ENCODE measurements at regions not wholly inside any gene's neighbourhood (a gene's known extent, or its start where the extent isn't known, plus 50 kb on each side); places are given as distances from the start of the nearest gene placed in this dataset.

GRCh38 chr9:86594724-86595123 lies 240.5 kb upstream of the TUT7 start:
- H3K4me1 ChIP-seq (ENCODE audit: control insufficient read depth in 1 of 2, insufficient read depth in 2 of 2, low read length in 2 of 2): no peaks in the 10 kb centered on the region
- no peaks in the 10 kb centered on the region for H3K79me2 ChIP-seq (ENCODE audit: insufficient read depth, low read length)
- no peaks in the 10 kb centered on the region for H3K36me3 ChIP-seq (replicated peaks in 1 of 2; ENCODE audit: control insufficient read depth in 1 of 2, insufficient read depth in 2 of 2, low read length in 2 of 2)
- H3K4me2 ChIP-seq (replicated peaks; ENCODE audit: extremely low read depth, low read length, poor library complexity, severe bottlenecking): no peak overlapping the region
- DNase-seq: no peak
- H3K9me3 Mint-ChIP-seq: peaks cover 0 to 12% (median 4%) of the 10 kb centered on the region in 7 donors
- H3K4me3 Mint-ChIP-seq: no peak overlapping the region
- H3K27ac Mint-ChIP-seq: no peak overlapping the region
- intact Hi-C loops (cut with micrococcal nuclease): no loop called here
- H3K27ac ChIP-seq (ENCODE audit: low read depth in 1 of 2, low read length in 2 of 2): no peak overlapping the region
- no peak overlapping the region for H3K9ac ChIP-seq (ENCODE audit: insufficient read depth, low read length, poor library complexity, severe bottlenecking)
- H3K27me3 ChIP-seq (ENCODE audit: control insufficient read depth in 2 of 2, insufficient read depth in 2 of 2, low read length in 2 of 2): no peaks in the 10 kb centered on the region
- no peaks in the 10 kb centered on the region for H4K20me1 ChIP-seq (ENCODE audit: insufficient read depth, low read length)
- 93% methylated on average over 9 of the region's 10 CpGs for WGBS (ENCODE audit: insufficient coverage)
- no peaks in the 10 kb centered on the region for H3K9me3 ChIP-seq (replicated peaks in 1 of 2; ENCODE audit: control insufficient read depth in 1 of 2, insufficient read depth in 1 of 2, low read length in 2 of 2)
- no peak for TF ChIP-seq CTCF (IDR thresholded peaks at IDR 0.05)
- no peaks in the 10 kb centered on the region for H3K36me3 Mint-ChIP-seq
- no peaks in the 10 kb centered on the region for H3K4me1 Mint-ChIP-seq
- H2AFZ ChIP-seq (ENCODE audit: insufficient read depth, low read depth, low read length, poor library complexity, severe bottlenecking): no peak overlapping the region
- peaks cover 1 to 3% (median 3%) of the 10 kb centered on the region in 3 donors for H3K27me3 Mint-ChIP-seq (ENCODE audit: low read depth in 3 of 3)
- no peak overlapping the region for H3K4me3 ChIP-seq (replicated peaks in 1 of 3; ENCODE audit: low read depth in 2 of 3, low read length in 3 of 3)

GRCh38 chr9:86591472-86591871 lies 237.3 kb upstream of the TUT7 start:
- Histone ChIP-seq H3K4me2 (replicated peaks; ENCODE audit: extremely low read depth, low read length, poor library complexity, severe bottlenecking) (no peak overlapping the region), H3K4me1 (ENCODE audit: control insufficient read depth in 1 of 2, insufficient read depth in 2 of 2, low read length in 2 of 2) (no peaks in the 10 kb centered on the region), H3K36me3 (replicated peaks in 1 of 2; ENCODE audit: control insufficient read depth in 1 of 2, insufficient read depth in 2 of 2, low read length in 2 of 2) (no peaks in the 10 kb centered on the region), H4K20me1 (ENCODE audit: insufficient read depth, low read length) (no peaks in the 10 kb centered on the region), H2AFZ (ENCODE audit: insufficient read depth, low read depth, low read length, poor library complexity, severe bottlenecking) (no peak overlapping the region), H3K9ac (ENCODE audit: insufficient read depth, low read length, poor library complexity, severe bottlenecking) (no peak overlapping the region), H3K79me2 (ENCODE audit: insufficient read depth, low read length) (no peaks in the 10 kb centered on the region), H3K9me3 (replicated peaks in 1 of 2; ENCODE audit: control insufficient read depth in 1 of 2, insufficient read depth in 1 of 2, low read length in 2 of 2) (no peaks in the 10 kb centered on the region), H3K27me3 (ENCODE audit: control insufficient read depth in 2 of 2, insufficient read depth in 2 of 2, low read length in 2 of 2) (no peaks in the 10 kb centered on the region), H3K4me3 (replicated peaks in 1 of 3; ENCODE audit: low read depth in 2 of 3, low read length in 3 of 3) (no peak overlapping the region), H3K27ac (ENCODE audit: low read depth in 1 of 2, low read length in 2 of 2) (no peak overlapping the region)
- H3K27me3 Mint-ChIP-seq (ENCODE audit: low read depth in 3 of 3): peaks cover 1 to 6% (median 2%) of the 10 kb centered on the region in 3 donors
- peaks cover 0 to 7% (median 4%) of the 10 kb centered on the region in 7 donors for H3K9me3 Mint-ChIP-seq
- H3K4me1 Mint-ChIP-seq: no peaks in the 10 kb centered on the region
- no peak overlapping the region for H3K4me3 Mint-ChIP-seq
- no peaks in the 10 kb centered on the region for H3K36me3 Mint-ChIP-seq
- no peak for DNase-seq
- TF ChIP-seq CTCF (IDR thresholded peaks at IDR 0.05): no peak
- H3K27ac Mint-ChIP-seq: no peak overlapping the region
- intact Hi-C loops (cut with micrococcal nuclease): no loop called here
- WGBS (ENCODE audit: insufficient coverage): no CpG with 5 or more reads among the region's 4 CpGs

Data from CD14-positive monocyte (primary cell).